IPS DF 4.7 (cell line): ENCODE measurements at regions not wholly inside any gene's neighbourhood (a gene's known extent, or its start where the extent isn't known, plus 50 kb on each side); places are given as distances from the start of the nearest gene placed in this dataset.
"Not testable (repeated sequence)": the region's sequence is repeated elsewhere in the genome, so short reads cannot be mapped to it uniquely, and the experiment has no call there.

Experiments used
- DNase-seq: peaks from one replicate; pipeline ENCODE4 v3.0.0-alpha.2; 2013; ENCODE audit warnings: low spot score; ENCODE audit errors: extremely low read depth

DNA sequence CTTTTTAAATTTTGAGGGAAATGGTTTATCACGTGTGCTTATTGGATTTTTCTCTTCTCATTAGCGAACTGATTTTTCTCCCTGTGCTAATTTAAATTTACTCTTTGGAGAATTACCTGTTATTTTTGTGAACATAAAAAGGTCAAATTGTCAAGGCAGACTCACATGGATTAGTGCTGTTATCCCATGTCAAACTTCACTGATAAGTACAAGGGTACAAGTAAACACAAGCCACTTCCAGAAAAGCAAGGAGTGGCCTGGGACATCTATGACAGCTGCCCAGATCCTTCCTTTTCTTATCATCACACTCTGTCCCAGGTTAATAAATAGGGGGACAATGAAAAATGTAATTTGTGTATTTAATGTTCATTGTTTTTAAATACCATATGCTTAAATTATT, 901.2 kb downstream of the LTN1 start:
- no peak for DNase-seq

DNA sequence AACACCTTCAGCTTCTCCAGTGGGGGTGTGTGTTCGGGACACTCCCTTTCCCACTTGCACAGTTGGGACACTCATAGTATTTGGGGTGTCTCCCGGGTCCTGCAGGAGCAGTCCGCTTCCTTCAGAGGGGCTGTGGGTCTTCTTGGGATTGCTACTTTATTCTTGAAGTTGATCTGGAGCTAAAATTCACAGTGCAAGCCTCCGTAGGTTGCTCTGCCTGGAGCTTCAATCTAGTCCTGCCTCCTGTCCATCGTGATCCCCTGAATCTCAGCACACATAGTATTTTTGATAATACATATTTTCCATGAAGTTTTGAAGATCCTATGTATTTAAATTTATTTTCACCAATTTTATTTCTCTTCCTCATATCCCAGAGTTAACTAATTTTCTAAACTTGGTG, 902.1 kb downstream of the LTN1 start:
- DNase-seq = no peak

- DNase-seq = no peak
Measured at GRCh38 chr21:28089599-28090441, 902.9 kb downstream of the LTN1 start.

GRCh38 chr21:28086861-28087581, 905.7 kb downstream of the LTN1 start:
- no peak for DNase-seq

GRCh38 chr21:28084951-28085350, 907.7 kb downstream of the LTN1 start:
- DNase-seq = no peak

DNA sequence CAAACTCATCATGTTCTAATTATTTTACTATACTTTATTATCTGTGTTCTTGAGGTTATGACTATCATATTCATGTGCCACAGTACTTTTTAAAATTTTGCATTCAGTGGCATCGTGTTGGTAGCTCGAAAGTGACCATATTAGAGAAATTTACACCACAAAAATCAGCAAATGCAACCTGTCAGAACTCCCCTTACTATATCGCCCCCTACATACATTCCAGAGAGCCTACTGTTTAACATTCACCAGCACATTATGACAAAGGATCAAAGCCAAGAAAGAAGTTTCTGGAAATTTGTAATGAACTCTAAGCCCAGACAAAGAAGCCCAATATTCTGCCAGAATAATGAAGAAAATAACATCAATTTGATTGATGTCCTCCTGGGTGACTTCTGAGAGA, 909.3 kb downstream of the LTN1 start:
- DNase-seq = no peak

DNA sequence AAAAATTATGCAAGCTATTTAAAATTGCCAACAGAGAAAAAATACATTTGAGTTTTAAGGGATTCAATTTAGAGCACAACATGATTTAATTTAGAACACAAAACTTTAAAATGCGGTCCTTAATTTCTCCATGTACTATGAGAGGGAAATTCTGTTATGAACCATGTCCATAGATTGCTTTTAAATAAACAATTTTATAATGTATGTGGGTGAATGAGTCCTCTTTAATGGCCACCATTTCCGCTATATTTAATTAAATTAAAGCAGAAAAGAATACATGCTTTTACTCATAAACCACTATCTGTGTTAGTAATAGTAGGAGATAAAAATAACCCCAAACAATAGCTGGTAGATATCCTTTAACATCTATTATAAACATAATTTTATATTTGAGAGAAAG, 914.6 kb downstream of the LTN1 start:
- no peak for DNase-seq

GRCh38 chr21:28074676-28075075, 918.0 kb downstream of the LTN1 start:
- DNase-seq = no peak

GRCh38 chr21:28072601-28073000, 920.1 kb downstream of the LTN1 start:
- DNase-seq = no peak

DNA sequence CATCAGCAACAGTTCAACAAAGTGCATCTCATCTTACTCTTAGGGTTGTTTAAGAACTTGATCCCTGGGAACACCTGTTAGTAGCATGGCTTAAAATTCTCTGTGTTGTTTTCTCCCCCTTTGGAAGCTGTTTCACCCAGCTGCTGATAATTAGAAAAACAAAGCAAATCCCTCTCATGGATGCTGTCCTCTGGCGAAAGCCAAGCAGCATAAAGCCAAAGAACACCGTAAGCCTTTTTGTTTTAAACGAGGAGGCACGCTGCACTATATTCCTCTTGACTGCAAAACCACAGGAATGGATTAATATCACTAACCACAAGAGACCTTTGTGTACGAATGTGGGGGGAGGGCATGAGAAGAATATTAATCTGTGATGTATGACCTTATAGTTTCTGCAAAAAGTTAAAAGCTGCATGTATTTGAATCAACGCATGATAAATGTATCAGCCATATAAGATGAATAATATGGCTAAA, 923.2 kb downstream of the LTN1 start:
- DNase-seq = no peak

DNA sequence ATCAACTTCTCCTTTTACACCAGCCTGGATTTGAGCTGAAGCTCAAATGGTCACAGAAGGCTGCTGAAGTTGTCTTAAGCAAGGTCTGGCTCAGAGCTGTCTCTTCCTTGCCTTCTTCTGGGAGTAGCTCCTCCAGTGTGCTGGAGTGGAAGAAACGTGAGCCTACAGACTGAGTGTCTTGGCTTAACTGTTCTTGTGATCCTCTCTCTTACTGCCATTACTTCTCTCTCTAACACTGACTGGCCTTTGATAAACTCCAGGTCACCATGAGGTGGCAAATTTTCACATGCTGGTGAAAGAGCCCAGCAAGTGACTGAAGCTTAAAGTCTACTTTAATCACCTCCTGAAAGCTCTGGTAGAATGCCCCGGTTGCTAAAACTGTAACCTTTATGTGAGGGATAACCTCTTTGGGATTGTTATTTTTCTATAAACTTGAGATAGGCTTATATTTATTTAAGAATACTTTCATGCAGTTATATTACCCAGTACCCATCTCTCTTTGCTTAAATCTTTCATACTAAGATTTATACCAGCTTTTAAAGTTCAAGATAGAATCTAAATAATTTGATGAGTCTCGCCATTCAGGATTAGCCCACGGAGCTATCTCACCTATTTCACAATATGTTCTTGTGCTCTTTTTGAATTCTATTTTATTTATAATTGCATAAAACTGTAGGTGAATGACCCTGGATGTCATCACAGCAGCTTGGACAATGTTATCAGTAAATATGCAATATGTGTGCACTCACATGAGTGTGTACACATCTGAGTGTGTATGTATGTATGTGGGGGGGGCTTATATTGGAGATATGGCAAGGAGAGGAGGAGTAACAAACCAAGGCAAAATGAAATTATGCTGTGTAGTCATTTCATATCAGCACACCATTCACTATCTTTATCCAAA, 924.0 kb downstream of the LTN1 start:
- DNase-seq = no peak

DNA sequence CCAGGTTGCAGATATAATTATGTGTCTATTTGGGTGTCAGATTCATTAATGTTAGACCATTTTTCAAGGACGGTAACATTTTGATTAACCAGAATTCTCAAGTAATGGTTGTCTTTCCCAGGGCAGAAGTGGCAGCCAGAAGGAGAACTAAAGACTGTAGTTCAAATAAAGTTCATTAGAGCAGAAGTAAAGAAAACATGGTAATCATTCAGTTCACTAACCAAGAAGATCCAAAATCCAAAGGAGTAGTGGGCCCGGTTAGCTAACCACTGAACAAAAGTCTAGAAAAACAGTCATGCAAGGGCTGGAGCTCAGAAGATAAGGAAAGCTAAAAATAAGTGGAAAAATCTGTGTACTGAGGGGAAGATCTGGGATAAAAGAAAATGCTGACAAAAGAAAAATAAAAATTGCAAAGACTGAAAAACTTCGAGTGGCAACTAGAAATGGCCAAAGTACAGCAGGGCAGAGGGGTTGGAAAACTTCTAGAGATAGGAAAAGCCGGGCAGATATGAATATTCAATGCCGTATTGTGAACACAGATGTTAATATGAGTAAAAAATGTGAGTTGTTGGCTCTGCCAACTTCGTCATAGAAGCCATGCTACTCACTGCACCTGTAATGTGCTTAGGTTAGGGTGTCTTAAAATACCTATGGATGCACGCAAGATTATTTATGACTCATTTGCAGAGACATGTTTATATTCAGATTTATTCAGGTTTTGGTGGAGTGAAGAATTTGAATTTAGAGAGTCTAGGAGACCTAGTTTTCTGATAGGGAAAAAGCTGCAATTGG, 925.9 kb downstream of the LTN1 start:
- DNase-seq = no peak

GRCh38 chr21:28066076-28066475, 926.6 kb downstream of the LTN1 start:
- no peak for DNase-seq

DNA sequence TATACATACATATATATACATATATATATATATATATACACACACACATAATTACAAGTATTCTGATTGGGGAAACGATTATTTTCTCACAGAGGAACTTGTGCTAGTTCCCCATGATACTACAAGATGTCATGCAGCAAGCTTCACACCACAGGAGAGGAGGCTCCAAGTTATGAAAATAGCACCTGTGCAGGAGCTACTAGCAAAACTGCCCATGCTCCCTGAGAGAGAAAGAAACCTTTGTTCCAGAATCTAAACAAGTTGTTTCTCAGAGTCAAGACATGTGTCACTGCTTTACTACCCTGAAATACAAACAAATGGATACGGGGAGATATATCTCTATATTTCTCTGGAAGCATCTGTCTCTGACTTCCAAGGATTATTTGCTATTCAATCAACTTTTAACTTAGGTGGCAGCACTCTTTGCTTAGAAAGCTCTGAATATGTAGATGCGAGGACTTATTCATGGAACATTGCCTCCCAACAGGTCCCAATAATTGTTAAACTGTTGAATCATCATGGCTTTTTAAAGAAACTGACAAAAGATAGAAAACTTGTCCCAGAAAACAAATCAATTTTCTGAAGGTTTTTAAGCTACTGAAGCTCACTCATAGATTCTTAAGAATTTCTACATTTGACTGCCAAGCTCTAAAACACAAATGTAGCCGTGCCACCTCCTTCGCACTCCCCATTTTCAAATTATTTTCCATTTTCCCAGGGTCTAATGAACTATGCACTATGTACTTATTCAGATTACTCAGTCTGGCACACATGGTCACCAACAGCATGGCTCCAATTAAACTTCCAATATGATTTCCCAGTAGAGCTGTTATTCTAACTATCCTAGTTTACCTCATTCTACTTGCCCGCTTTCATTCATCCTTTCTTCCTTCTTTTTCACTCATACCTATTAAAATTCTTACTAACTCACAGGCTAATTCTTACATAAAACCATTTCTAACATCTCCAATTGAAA, 929.1 kb downstream of the LTN1 start:
- no peak for DNase-seq

DNA sequence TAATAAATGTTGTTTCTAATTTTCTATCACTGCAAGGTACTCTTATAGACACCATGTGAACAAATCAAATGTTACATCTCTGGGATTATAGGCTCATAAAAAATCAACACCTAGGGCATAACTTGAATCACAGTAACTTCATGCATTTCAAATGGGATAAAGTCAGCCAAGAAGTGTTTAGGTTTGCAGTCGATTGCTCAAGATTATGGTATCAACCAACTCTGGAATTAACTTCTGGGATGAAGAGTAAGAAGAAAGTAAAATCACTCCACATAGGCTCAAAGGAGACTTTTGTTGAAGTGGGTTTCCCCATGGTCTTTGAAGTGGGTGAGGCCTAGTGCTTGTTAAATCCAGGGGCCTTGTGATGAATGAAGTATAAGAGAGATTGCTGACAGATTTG, 939.7 kb downstream of the LTN1 start:
- not testable (repeated sequence) for DNase-seq

DNA sequence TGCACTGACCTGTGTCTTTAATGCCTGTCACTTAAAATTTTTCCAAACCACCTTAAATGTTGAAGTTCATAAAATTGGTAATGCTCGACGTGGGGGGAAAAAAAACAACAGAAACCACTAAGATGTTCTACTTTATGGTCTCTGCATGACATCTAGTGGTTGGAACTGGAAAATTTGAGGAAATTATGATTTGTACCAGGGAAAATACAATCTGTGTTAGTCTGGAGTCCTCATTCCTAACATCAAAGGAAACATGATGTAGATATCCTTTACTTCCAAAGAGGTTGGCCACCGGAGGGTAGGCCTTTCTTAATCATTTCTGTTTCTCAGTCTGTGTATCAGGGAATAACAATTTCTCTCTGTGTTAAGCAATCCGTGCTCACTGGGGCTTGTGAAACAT, 941.0 kb downstream of the LTN1 start:
- peak; percentile 2 for DNase-seq

- not testable (repeated sequence) for DNase-seq
Measured at GRCh38 chr21:28035692-28036091, 957.0 kb downstream of the LTN1 start.

DNA sequence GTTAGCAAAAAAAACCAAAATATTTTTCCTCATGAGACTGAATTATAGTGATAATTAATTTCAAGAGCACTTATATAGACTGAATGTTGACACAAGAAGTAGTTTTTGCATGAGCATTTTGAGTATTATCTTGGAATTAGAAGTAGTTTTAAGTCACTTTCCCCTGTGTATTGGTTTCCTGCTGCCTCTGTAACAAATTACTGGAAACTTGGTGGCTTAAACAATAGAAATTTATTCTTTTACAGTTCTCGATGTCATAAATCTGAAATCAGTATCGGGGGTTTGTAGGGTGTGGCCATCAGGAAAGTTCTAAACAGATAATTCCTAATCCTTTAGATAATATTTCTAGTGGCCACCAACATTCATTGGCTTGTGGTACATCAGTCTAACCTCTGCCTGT, 957.8 kb downstream of the LTN1 start:
- not testable (repeated sequence) for DNase-seq

- not testable (repeated sequence) for DNase-seq
Measured at GRCh38 chr21:28034334-28034733, 958.3 kb downstream of the LTN1 start.

- DNase-seq = not testable (repeated sequence)
Measured at GRCh38 chr21:28032652-28033051, 960.0 kb downstream of the LTN1 start.
